Fibroblast of lung (primary cell): ENCODE measurements at regions not wholly inside any gene's neighbourhood (a gene's known extent, or its start where the extent isn't known, plus 50 kb on each side); places are given as distances from the start of the nearest gene placed in this dataset.

Experiments
- EZH2 ChIP-seq: IDR thresholded peaks from 2 replicates; pipeline ENCODE4 v1.5.1; 2012; ENCODE audit warnings: low read length, control low read depth, mild to moderate bottlenecking; ENCODE audit errors: missing control alignments
- TF ChIP-seq, protein P1 (sequence below), 2 donors: IDR thresholded peaks in 1 of 2; conservative IDR thresholded peaks in 1 of 2; 1 replicate in 1 of 2; 2 replicates in 1 of 2; pipeline ENCODE4 v1.5.1; 2011 to 2012; ENCODE audit warnings: low read length in 2 of 2, control low read depth in 1 of 2, inconsistent platforms in 1 of 2, low read depth in 1 of 2, mild to moderate bottlenecking in 1 of 2

DNA sequence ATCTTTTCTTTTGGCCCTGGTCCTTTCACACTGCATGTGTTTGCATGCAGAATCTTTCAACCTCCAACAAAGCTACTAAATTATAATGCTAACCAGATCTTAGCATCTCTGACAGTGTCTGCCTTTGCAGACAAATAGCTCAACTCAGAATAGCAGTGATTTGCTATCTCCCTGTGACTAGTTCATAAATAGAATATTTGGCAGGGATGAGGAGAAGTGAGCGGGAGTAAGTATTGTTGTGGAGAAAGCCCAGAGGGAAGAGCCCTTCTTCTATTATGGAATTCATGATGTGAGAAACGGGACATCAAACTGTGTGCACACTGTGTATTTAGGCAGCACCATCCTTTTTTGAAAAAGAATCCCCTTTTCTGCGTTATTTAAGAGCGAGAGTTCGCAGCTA is 288.0 kb upstream of the CHORDC1 start:
- TF ChIP-seq, protein P1, sequence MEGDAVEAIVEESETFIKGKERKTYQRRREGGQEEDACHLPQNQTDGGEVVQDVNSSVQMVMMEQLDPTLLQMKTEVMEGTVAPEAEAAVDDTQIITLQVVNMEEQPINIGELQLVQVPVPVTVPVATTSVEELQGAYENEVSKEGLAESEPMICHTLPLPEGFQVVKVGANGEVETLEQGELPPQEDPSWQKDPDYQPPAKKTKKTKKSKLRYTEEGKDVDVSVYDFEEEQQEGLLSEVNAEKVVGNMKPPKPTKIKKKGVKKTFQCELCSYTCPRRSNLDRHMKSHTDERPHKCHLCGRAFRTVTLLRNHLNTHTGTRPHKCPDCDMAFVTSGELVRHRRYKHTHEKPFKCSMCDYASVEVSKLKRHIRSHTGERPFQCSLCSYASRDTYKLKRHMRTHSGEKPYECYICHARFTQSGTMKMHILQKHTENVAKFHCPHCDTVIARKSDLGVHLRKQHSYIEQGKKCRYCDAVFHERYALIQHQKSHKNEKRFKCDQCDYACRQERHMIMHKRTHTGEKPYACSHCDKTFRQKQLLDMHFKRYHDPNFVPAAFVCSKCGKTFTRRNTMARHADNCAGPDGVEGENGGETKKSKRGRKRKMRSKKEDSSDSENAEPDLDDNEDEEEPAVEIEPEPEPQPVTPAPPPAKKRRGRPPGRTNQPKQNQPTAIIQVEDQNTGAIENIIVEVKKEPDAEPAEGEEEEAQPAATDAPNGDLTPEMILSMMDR (conservative IDR thresholded peaks at IDR 0.05 in 1 of 2, IDR thresholded peaks at IDR 0.05 in 1 of 2; ENCODE audit: low read depth in 1 of 2, low read length in 2 of 2): no peak
- no peak for TF ChIP-seq EZH2
